Lower leg skin (tissue), 3 donors: ENCODE measurements at regions not wholly inside any gene's neighbourhood (a gene's known extent, or its start where the extent isn't known, plus 50 kb on each side); places are given as distances from the start of the nearest gene placed in this dataset.

ENCODE experiments used
- POLR2A ChIP-seq, 2 donors: fragments of 450-650 bp; IDR thresholded peaks; one replicate each; pipeline ENCODE4 v1.6.1; 2016 to 2017; ENCODE audit warnings: antibody characterized with exemption in 2 of 2, mild to moderate bottlenecking in 1 of 2, moderate library complexity in 1 of 2
- TF ChIP-seq, protein P1 (sequence below), 3 donors: fragments of 450-650 bp; IDR thresholded peaks; one replicate each; pipeline ENCODE4 v1.5.1; 2016; ENCODE audit warnings: antibody characterized with exemption in 3 of 3, mild to moderate bottlenecking in 3 of 3, moderate library complexity in 2 of 3

DNA sequence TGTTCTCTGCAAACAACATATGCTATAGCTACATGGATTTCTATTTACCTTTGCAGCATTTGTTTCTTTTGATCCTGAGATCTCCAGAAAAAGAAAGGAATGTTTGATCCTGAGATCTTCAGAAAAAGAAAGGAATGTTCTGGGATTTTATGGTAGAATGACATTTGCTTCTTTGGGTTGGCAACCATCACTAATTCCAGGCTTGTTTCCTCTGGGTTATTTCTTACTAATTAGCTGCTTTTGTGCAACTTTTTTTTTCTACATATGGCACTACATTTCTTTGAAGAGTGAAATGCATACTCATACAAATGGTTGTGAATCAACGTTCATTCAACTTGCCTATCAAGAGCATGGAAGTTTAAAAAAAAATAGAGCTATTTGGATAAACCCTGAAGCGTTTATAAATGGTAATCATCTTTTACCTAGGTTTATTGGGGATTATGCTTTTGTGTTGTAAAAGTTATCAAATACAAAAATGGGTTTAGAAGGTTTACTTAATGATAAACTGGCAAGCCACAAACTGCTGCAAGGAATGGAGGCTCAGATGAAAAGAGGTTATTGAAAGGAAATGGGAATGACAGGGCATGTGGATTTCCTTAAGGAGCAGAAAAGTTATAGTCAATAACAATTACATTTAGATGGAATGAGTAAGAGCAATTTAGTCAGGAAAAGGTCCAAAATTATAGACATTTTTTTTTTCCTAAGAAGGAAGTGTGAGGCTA is 95.6 kb upstream of the PCDH18 start:
- TF ChIP-seq, protein P1, sequence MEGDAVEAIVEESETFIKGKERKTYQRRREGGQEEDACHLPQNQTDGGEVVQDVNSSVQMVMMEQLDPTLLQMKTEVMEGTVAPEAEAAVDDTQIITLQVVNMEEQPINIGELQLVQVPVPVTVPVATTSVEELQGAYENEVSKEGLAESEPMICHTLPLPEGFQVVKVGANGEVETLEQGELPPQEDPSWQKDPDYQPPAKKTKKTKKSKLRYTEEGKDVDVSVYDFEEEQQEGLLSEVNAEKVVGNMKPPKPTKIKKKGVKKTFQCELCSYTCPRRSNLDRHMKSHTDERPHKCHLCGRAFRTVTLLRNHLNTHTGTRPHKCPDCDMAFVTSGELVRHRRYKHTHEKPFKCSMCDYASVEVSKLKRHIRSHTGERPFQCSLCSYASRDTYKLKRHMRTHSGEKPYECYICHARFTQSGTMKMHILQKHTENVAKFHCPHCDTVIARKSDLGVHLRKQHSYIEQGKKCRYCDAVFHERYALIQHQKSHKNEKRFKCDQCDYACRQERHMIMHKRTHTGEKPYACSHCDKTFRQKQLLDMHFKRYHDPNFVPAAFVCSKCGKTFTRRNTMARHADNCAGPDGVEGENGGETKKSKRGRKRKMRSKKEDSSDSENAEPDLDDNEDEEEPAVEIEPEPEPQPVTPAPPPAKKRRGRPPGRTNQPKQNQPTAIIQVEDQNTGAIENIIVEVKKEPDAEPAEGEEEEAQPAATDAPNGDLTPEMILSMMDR (IDR thresholded peaks at IDR 0.05) = no peak
- TF ChIP-seq POLR2A (IDR thresholded peaks at IDR 0.05) = no peak
